HG02763 (cell line): ENCODE measurements at regions not wholly inside any gene's neighbourhood (a gene's known extent, or its start where the extent isn't known, plus 50 kb on each side); places are given as distances from the start of the nearest gene placed in this dataset.

ENCODE experiments used
- ATAC-seq: cut with Tn5 transposase; IDR thresholded peaks from one replicate; pipeline ENCODE4 v1.9.1; 2021; ENCODE audit warnings: mild to moderate bottlenecking, moderate library complexity; ENCODE audit not compliant: unreplicated experiment

- no peak for ATAC-seq
Observed at GRCh38 chr6:132934496-132934895, 120.1 kb downstream of the RPS12 start.

GRCh38 chr6:132936646-132937045 is 122.3 kb downstream of the RPS12 start:
- ATAC-seq = no peak

GRCh38 chr6:132937466-132937906 is 123.1 kb downstream of the RPS12 start:
- ATAC-seq = no peak

GRCh38 chr6:132948889-132949288 is 134.5 kb downstream of the RPS12 start:
- ATAC-seq = no peak

- no peak for ATAC-seq
Observed at GRCh38 chr6:132950566-132950965, 136.2 kb downstream of the RPS12 start.

GRCh38 chr6:132952031-132952867 is 137.9 kb downstream of the RPS12 start:
- ATAC-seq = no peak

GRCh38 chr6:132952986-132953385 is 138.6 kb downstream of the RPS12 start:
- ATAC-seq = no peak

- no peak for ATAC-seq
Observed at GRCh38 chr6:132954222-132954621, 139.9 kb downstream of the RPS12 start.

- ATAC-seq = no peak
Observed at GRCh38 chr6:132954936-132955335, 140.6 kb downstream of the RPS12 start.

GRCh38 chr6:132959639-132960326 is 145.4 kb downstream of the RPS12 start:
- ATAC-seq = no peak

- ATAC-seq = no peak
Observed at GRCh38 chr6:132960720-132961119, 146.4 kb downstream of the RPS12 start.

GRCh38 chr6:132961122-132961521 is 146.8 kb downstream of the RPS12 start:
- ATAC-seq = no peak

GRCh38 chr6:132961610-132962009 is 147.2 kb downstream of the RPS12 start:
- ATAC-seq = no peak

- ATAC-seq = peak; percentile 89
Observed at GRCh38 chr6:132962936-132963868, 148.8 kb downstream of the RPS12 start.

- no peak for ATAC-seq
Observed at GRCh38 chr6:132964101-132964867, 149.9 kb downstream of the RPS12 start.

- no peak for ATAC-seq
Observed at GRCh38 chr6:132964868-132965382, 150.6 kb downstream of the RPS12 start.

- ATAC-seq = no peak
Observed at GRCh38 chr6:132967871-132968270, 153.5 kb downstream of the RPS12 start.

GRCh38 chr6:132968419-132968950 is 154.1 kb downstream of the RPS12 start:
- ATAC-seq = no peak

GRCh38 chr6:132969196-132969595 is 154.8 kb downstream of the RPS12 start:
- no peak for ATAC-seq

GRCh38 chr6:132971676-132972075 is 157.3 kb downstream of the RPS12 start:
- no peak for ATAC-seq
